ENCODE measurements at regions not wholly inside any gene's neighbourhood (a gene's known extent, or its start where the extent isn't known, plus 50 kb on each side); places are given as distances from the start of the nearest gene placed in this dataset.

DNA sequence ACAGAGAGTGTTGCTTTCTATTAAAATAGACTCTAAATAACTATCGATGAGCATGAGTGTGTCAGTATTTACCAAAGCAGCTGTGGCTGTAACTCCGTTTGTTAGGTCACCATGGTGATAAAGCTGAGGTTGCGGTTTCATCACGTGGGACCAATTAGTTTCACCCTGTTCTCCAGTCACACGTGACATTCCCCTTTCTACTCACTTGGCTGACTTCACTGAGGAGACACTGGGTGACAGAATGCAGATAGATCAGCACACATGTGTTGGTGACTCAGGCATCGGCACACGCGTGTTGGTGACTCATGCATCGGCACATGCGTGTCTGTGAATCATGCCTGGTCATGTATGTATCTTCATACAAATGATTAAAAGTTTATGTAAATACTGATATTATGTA, 285.4 kb downstream of the THBS2 start:
- peak; percentile 1 for DNase-seq (ENCODE audit: low spot score)

GRCh38 chr6:168967281-168967925, 286.2 kb downstream of the THBS2 start:
- no peak for DNase-seq (ENCODE audit: low spot score)

DNA sequence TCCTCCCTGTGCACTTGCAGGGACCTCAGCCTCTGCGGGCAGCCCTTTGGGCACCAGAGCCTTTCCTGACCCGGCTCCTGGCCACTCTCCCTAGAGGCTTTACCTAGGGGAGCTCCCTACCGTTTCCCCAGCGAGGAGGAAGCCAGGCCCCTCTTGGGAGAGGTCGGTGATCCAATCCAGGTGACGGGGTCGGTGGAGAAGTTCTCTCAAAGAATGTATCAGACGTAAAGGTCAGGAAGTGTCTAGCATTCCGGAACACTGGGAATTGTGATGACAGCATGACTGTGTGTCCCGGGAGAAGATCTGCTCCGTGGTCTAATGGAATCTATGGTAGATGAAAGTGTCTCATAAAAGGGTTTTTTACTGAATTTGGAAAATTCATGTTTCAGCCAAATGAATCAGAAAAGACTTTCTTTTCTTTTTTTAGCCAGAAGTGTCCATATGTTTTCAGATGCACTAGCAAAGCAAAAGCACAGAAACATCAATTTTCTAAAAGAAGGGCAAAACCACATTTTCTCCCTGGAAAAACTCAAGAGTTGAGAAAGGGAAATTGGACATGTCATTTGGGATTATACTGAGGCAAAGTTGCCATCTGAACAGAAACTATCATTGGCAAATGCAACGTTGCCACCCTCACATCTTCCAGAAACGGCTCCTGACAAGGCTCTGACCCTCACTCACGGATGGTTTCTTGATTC, 289.4 kb downstream of the THBS2 start:
- DNase-seq (ENCODE audit: low spot score), result no peak

GRCh38 chr6:168962886-168963285, 290.8 kb downstream of the THBS2 start:
- DNase-seq (ENCODE audit: low spot score), result no peak

DNA sequence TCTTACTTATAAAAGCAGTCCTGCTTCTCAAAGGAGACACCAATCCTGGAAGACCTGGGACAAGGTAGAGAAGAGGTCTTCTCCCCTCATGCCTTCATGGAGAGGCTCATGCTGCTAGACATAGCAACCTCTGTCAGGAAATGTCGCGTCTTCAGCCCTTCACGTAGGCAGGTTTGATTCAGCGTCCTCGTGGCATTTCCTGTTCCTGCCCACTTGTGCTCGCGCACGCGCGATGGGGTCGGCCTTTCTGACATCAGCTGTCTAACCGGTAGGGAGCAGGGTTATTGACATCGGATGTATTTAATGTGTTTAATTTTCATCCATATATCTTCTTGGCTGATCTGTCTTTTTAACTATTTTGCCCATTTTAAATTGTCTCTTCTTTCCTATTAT, 292.4 kb downstream of the THBS2 start:
- no peak for DNase-seq (ENCODE audit: low spot score)

DNA sequence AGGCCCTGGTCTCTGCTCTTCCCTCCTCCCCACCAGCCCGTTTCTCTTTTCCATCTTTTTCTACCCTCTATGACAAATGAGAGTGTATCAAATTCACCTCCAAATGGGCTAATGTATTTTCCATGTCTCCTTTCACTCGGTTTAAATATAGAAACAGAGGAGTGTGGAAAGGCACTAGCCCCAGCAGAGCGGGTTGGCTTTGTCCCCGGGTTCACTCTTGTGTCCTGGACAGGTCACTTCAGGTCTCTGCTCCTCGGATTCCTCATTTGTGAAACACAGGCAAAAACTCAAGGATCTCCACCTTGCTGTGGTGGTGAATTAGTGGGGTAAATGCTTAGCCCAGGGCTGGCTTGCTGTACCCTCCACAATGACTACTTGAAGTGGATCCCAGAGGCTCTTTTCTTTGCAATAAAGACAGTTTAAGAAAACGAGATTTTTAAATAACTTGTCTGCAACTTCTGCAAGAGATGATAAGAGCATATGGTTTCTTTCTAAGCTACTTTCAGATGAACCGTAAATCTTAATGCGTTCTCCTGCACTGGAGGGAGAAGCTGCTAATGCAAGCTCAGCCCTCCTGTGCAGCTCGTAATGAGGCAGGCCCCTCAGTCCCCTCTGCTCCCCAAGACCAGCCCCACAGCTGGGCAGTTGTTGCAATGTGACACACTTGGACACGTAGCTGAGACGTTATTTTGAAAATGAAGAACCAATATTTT, 292.9 kb downstream of the THBS2 start:
- no peak for DNase-seq (ENCODE audit: low spot score)

- no peak for DNase-seq (ENCODE audit: low spot score)
Measured at GRCh38 chr6:168959696-168960095, 293.9 kb downstream of the THBS2 start.

- DNase-seq (ENCODE audit: low spot score), result peak; percentile 55
Measured at GRCh38 chr6:168956884-168957730, 296.5 kb downstream of the THBS2 start.

- no peak for DNase-seq (ENCODE audit: low spot score)
Measured at GRCh38 chr6:168956141-168956838, 297.4 kb downstream of the THBS2 start.

GRCh38 chr6:168953461-168953860, 300.2 kb downstream of the THBS2 start:
- no peak for DNase-seq (ENCODE audit: low spot score)

DNA sequence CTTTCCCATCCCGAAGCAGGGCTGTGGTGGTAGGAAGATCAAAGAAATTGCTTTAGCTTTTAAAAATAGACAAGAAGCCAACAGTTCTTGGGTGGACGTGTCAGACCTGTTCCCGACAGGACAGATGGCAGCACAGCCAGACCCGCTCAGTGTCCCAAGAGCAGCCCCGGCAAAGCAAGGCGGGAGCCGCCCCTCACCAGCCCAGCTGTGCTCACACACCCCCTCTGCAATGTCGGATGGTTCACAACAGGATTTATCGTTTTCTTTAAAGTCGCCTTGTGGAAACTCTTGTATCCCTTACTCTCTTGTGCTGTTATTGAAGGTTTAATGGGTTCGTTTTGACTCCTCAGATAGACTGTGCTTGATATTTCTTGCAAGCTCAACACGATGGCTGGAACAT, 302.4 kb downstream of the THBS2 start:
- DNase-seq (ENCODE audit: low spot score), result no peak

GRCh38 chr6:168950858-168951214, 302.8 kb downstream of the THBS2 start:
- no peak for DNase-seq (ENCODE audit: low spot score)

DNA sequence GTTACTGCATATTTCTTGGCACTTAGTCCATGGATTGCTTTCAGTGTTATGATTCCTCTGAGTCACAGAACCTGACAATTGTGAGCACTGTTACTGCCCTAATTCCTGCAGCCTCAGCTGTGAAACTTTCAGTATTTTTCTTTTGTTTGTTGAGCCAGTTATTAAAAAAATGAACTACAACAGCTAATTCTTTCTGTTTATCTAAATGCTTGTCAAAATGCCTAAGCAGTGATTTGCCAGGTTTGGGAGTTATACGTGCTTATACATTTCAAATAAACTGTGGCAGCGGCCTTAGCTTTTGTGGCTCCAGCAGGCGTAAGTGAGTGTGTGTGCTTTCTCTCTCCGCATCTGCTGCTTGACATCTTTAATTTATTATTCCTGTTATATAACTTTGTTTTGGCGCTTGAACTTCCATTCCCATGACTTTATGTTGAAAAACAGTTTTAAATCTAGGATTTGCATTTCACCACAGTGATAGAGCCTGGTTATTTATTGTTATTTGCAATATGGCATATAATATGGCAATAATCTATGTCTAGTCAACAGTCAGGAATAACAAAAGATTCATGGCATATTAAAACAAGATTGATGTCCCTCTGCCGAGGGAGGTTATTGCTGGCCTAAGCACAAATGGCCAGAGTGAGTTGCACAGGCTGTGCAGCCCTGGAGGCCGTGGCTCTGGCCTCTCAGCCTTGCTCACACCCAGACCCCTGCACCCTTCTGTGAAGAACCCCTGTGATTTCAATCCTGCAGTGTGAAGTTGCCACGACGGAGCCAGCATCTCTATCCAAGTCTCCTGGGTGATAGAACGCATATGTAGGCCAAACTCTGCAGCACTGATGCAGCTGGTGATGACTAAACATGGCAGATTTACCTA, 303.4 kb downstream of the THBS2 start:
- no peak for DNase-seq (ENCODE audit: low spot score)

DNA sequence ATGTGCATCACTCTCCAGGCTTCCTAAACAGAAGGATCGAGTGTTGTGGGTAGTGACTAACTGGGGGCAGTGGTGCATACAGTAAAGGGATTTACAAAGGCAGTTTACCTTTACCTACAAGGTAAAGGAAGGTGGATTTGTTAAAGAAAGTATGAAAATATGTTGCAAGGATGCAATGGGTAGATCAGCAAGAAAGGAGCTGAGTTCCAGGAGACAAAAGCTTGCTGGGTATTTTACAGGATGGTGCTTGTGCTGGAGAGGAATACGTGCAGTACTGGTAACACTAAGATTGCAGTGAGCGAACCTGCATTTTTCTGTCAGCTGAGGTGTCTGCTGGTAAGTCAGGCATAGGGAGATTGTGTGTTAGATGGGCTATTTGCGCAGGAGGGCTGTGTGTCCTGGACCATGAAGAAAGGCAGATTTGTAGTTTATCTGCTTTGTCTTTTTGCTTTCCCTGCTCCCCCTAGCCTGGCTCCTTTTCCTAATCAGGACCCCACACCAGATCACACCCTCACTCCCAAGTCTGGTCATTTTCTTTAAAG, 304.6 kb downstream of the THBS2 start:
- DNase-seq (ENCODE audit: low spot score), result no peak

GRCh38 chr6:168948002-168948401, 305.6 kb downstream of the THBS2 start:
- no peak for DNase-seq (ENCODE audit: low spot score)

- DNase-seq (ENCODE audit: low spot score), result no peak
Measured at GRCh38 chr6:168943231-168943905, 310.3 kb downstream of the THBS2 start.

DNA sequence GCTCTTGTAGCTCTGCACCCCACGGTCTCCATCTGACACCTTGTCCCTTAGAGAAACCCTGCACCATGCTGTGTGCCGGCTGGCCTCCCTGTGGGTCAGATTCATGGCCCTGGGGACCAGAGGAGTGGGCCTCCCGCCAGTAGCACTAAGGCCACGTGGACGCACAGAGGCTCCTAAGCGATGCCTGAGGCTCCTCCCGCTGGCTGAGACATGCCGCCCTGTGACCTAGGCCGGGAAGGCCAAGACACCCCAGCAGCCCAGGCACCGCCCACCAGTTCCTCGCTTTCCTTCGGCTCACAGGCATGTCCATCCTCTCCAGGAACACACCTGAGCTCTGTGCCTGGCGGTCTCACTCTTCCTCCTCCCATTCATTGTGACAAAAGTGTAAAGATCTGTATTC, 311.0 kb downstream of the THBS2 start:
- no peak for DNase-seq (ENCODE audit: low spot score)

DNA sequence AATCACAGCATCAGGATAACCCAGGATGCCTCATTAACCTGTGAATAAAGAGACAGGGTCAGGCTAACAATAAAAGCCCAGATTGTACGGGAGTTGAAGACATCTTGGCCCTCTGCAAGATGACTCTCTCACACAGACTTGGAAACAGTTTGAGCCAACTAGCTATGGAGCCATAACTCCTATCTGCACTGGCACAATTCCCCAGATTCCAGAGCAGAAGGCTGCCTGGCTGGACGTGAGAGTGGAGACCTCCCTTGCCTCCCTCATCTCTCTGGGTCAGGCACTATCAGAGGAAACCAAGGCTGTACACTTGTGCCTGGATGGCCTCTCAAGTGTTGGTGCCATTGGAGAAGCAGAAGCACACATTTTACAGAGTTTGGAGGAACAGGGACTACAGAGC, 312.6 kb downstream of the THBS2 start:
- no peak for DNase-seq (ENCODE audit: low spot score)

DNA sequence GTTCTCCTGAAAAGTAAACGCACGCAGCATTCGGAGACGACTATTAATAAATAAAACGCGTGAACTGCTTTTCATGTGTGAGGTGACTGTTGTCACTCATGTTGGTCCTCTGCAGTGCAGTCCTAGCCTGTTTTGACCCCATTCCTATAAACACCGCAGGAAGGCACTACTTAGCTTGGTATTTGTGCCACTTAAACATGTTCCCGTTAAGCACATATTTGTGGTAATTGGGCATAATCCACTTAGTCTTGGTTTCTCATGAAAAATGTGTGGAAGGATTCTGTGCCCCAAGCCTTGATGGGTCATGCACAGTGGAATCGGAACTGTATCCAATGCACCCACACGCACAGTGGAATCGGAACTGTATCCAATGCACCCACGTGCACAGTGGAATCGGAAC, 313.9 kb downstream of the THBS2 start:
- no peak for DNase-seq (ENCODE audit: low spot score)

GRCh38 chr6:168939041-168939440, 314.6 kb downstream of the THBS2 start:
- DNase-seq (ENCODE audit: low spot score), result no peak

Data from LoVo (cell line).